ENCODE measurements at regions not wholly inside any gene's neighbourhood (a gene's known extent, or its start where the extent isn't known, plus 50 kb on each side); places are given as distances from the start of the nearest gene placed in this dataset.

- DNase-seq = no peak
Measured at GRCh38 chr2:221243771-221244170, 328.3 kb downstream of the EPHA4 start.

GRCh38 chr2:221245045-221245444, 327.1 kb downstream of the EPHA4 start:
- DNase-seq = no peak

- no peak for DNase-seq
Measured at GRCh38 chr2:221245772-221246171, 326.3 kb downstream of the EPHA4 start.

GRCh38 chr2:221254299-221254698, 317.8 kb downstream of the EPHA4 start:
- no peak for DNase-seq

- DNase-seq = no peak
Measured at GRCh38 chr2:221255862-221256261, 316.2 kb downstream of the EPHA4 start.

- DNase-seq = no peak
Measured at GRCh38 chr2:221258464-221258863, 313.6 kb downstream of the EPHA4 start.

- no peak for DNase-seq
Measured at GRCh38 chr2:221262651-221263050, 309.5 kb downstream of the EPHA4 start.

- no peak for DNase-seq
Measured at GRCh38 chr2:221263573-221263972, 308.5 kb downstream of the EPHA4 start.

- no peak for DNase-seq
Measured at GRCh38 chr2:221264318-221264717, 307.8 kb downstream of the EPHA4 start.

GRCh38 chr2:221267773-221268425, 304.2 kb downstream of the EPHA4 start:
- DNase-seq = peak; percentile 26

- no peak for DNase-seq
Measured at GRCh38 chr2:221268631-221269030, 303.5 kb downstream of the EPHA4 start.

- DNase-seq = peak; percentile 46
Measured at GRCh38 chr2:221270806-221271205, 301.3 kb downstream of the EPHA4 start.

GRCh38 chr2:221272729-221273128, 299.4 kb downstream of the EPHA4 start:
- DNase-seq = no peak

GRCh38 chr2:221276033-221276432, 296.1 kb downstream of the EPHA4 start:
- DNase-seq = no peak

- no peak for DNase-seq
Measured at GRCh38 chr2:221276601-221277000, 295.5 kb downstream of the EPHA4 start.

- DNase-seq = no peak
Measured at GRCh38 chr2:221282386-221282785, 289.7 kb downstream of the EPHA4 start.

GRCh38 chr2:221283896-221284545, 288.1 kb downstream of the EPHA4 start:
- DNase-seq = no peak

- DNase-seq = no peak
Measured at GRCh38 chr2:221285148-221285547, 287.0 kb downstream of the EPHA4 start.

- no peak for DNase-seq
Measured at GRCh38 chr2:221286406-221286805, 285.7 kb downstream of the EPHA4 start.

- no peak for DNase-seq
Measured at GRCh38 chr2:221289389-221289788, 282.7 kb downstream of the EPHA4 start.

- no peak for DNase-seq
Measured at GRCh38 chr2:221289846-221290245, 282.3 kb downstream of the EPHA4 start.

GRCh38 chr2:221293949-221294742, 278.0 kb downstream of the EPHA4 start:
- DNase-seq = no peak

- DNase-seq = no peak
Measured at GRCh38 chr2:221304916-221305315, 267.2 kb downstream of the EPHA4 start.
